ENCODE measurements at regions not wholly inside any gene's neighbourhood (a gene's known extent, or its start where the extent isn't known, plus 50 kb on each side); places are given as distances from the start of the nearest gene placed in this dataset.
A peak's percentile ranks its signal among the peaks of the same experiment; 100 is the strongest.
"Not testable (repeated sequence)": the region's sequence is repeated elsewhere in the genome, so short reads cannot be mapped to it uniquely, and the experiment has no call there.

- DNase-seq (ENCODE audit: low read depth in 3 of 3, low spot score in 2 of 3), result peak in 1 of 3 donors; percentile 4
Measured at GRCh38 chr1:187931776-187932175, 1103.0 kb downstream of the PLA2G4A start.

GRCh38 chr1:187933562-187934419, 1105.0 kb downstream of the PLA2G4A start:
- no peak for DNase-seq (ENCODE audit: low read depth in 3 of 3, low spot score in 2 of 3)

- DNase-seq (ENCODE audit: low read depth in 3 of 3, low spot score in 2 of 3), result no peak
Measured at GRCh38 chr1:187936667-187937066, 1107.9 kb downstream of the PLA2G4A start.

- no peak for DNase-seq (ENCODE audit: low read depth in 3 of 3, low spot score in 2 of 3)
Measured at GRCh38 chr1:187938092-187938491, 1109.3 kb downstream of the PLA2G4A start.

GRCh38 chr1:187942986-187943385, 1114.2 kb downstream of the PLA2G4A start:
- no peak for DNase-seq (ENCODE audit: low read depth in 3 of 3, low spot score in 2 of 3)

- no peak for DNase-seq (ENCODE audit: low read depth in 3 of 3, low spot score in 2 of 3)
Measured at GRCh38 chr1:187943606-187944403, 1115.1 kb downstream of the PLA2G4A start.

GRCh38 chr1:187946661-187947060, 1117.9 kb downstream of the PLA2G4A start:
- not testable (repeated sequence) for DNase-seq (ENCODE audit: low read depth in 3 of 3, low spot score in 2 of 3)

GRCh38 chr1:187947359-187947758, 1118.6 kb downstream of the PLA2G4A start:
- no peak for DNase-seq (ENCODE audit: low read depth in 3 of 3, low spot score in 2 of 3)

GRCh38 chr1:187948170-187948794, 1119.5 kb downstream of the PLA2G4A start:
- no peak for DNase-seq (ENCODE audit: low read depth in 3 of 3, low spot score in 2 of 3)

- DNase-seq (ENCODE audit: low read depth in 3 of 3, low spot score in 2 of 3), result no peak
Measured at GRCh38 chr1:187949567-187949966, 1120.8 kb downstream of the PLA2G4A start.

- DNase-seq (ENCODE audit: low read depth in 3 of 3, low spot score in 2 of 3), result no peak
Measured at GRCh38 chr1:187951817-187952216, 1123.1 kb downstream of the PLA2G4A start.

GRCh38 chr1:187952446-187952845, 1123.7 kb downstream of the PLA2G4A start:
- DNase-seq (ENCODE audit: low read depth in 3 of 3, low spot score in 2 of 3), result no peak

GRCh38 chr1:187956975-187957374, 1128.2 kb downstream of the PLA2G4A start:
- DNase-seq (ENCODE audit: low read depth in 3 of 3, low spot score in 2 of 3), result no peak

GRCh38 chr1:187958207-187958606, 1129.5 kb downstream of the PLA2G4A start:
- no peak for DNase-seq (ENCODE audit: low read depth in 3 of 3, low spot score in 2 of 3)

- DNase-seq (ENCODE audit: low read depth in 3 of 3, low spot score in 2 of 3), result no peak
Measured at GRCh38 chr1:187959062-187959461, 1130.3 kb downstream of the PLA2G4A start.

GRCh38 chr1:187960125-187960638, 1131.4 kb downstream of the PLA2G4A start:
- DNase-seq (ENCODE audit: low read depth in 3 of 3, low spot score in 2 of 3), result no peak

- DNase-seq (ENCODE audit: low read depth in 3 of 3, low spot score in 2 of 3), result no peak
Measured at GRCh38 chr1:187961895-187962294, 1133.1 kb downstream of the PLA2G4A start.

GRCh38 chr1:187971851-187972250, 1143.1 kb downstream of the PLA2G4A start:
- no peak for DNase-seq (ENCODE audit: low read depth in 3 of 3, low spot score in 2 of 3)

GRCh38 chr1:187977298-187977697, 1148.5 kb downstream of the PLA2G4A start:
- no peak for DNase-seq (ENCODE audit: low read depth in 3 of 3, low spot score in 2 of 3)

- DNase-seq (ENCODE audit: low read depth in 3 of 3, low spot score in 2 of 3), result no peak
Measured at GRCh38 chr1:187985145-187985896, 1156.6 kb downstream of the PLA2G4A start.
